Right lobe of liver (tissue), 6 donors: ENCODE measurements at regions not wholly inside any gene's neighbourhood (a gene's known extent, or its start where the extent isn't known, plus 50 kb on each side); places are given as distances from the start of the nearest gene placed in this dataset.
"Not testable (repeated sequence)": the region's sequence is repeated elsewhere in the genome, so short reads cannot be mapped to it uniquely, and the experiment has no call there.

ENCODE experiments used
- ATAC-seq, 4 donors: fragments of 200-7000 bp; cut with Tn5 transposase; one replicate each; pipeline ENCODE4 v1.9.1; 2020; ENCODE audit warnings: mild to moderate bottlenecking in 4 of 4, moderate library complexity in 4 of 4
- DNase-seq, 3 donors: peaks; one replicate each; pipeline ENCODE4 v3.0.0-alpha.2; 2020
- H3K27ac ChIP-seq, 3 donors: fragments of 200-600 bp; one replicate each; pipeline ENCODE4 v1.8.0; 2022
- H3K27me3 ChIP-seq, 2 donors: fragments of 200-600 bp; one replicate each; pipeline ENCODE4 v1.8.0; 2022
- H3K36me3 ChIP-seq, 4 donors: fragments of 200-600 bp; sonication (generic) in 1 of 4; one replicate each; pipeline versions ENCODE4 v1.5.1 to v1.8.0; 2017 to 2022; ENCODE audit warnings: control low read depth in 1 of 4
- H3K4me1 ChIP-seq, 4 donors: fragments of 200-600 bp; sonication (generic) in 1 of 4; one replicate each; pipeline versions ENCODE4 v1.5.1 to v1.8.0; 2017 to 2022; ENCODE audit warnings: control low read depth in 1 of 4
- H3K4me3 ChIP-seq, 3 donors: fragments of 200-600 bp; one replicate each; pipeline ENCODE4 v1.8.0; 2022
- H3K9me3 ChIP-seq, 4 donors: fragments of 200-600 bp; sonication (generic) in 1 of 4; one replicate each; pipeline versions ENCODE4 v1.5.1 to v1.8.0; 2017 to 2022; ENCODE audit warnings: control low read depth in 1 of 4
- POLR2A ChIP-seq: fragments of 450-650 bp; IDR thresholded peaks from one replicate; pipeline ENCODE4 v1.6.1; 2017; ENCODE audit warnings: antibody characterized with exemption, mild to moderate bottlenecking
- WGBS: methylation state at CpG from one replicate; pipeline ENCODE4 v1.1.6; 2018; ENCODE audit warnings: low coverage, low lambda C conversion rate; ENCODE audit not compliant: insufficient coverage; ENCODE audit errors: missing lambda C conversion rate; 5-methylcytosine and 5-hydroxymethylcytosine counted together
- intact Hi-C, 2 donors: fragments of 100-400 bp; cut with DNase I; formaldehyde crosslinking; loops; one replicate each; pipeline versions ENCODE4 v1.11.2 to v1.14.1; 2022
- TF ChIP-seq, protein P1 (sequence below), 4 donors: fragments of 200-600 bp in 3 of 4; fragments of 450-650 bp in 1 of 4; IDR thresholded peaks; one replicate each; pipeline versions ENCODE4 v1.5.1 to v1.8.0; 2016 to 2022; ENCODE audit warnings: antibody characterized with exemption in 4 of 4, mild to moderate bottlenecking in 2 of 4
- donor health status: DM: no; HTN: yes; CAD: no.
- donor health status: DM: no; HTN: no; CAD: no.
- donor health status: DM: no; HTN: no; CAD: no.
- donor health status: DM: no; HTN: yes; CAD: no.
- donor health status: DM: no; HTN: yes; CAD: no.

DNA sequence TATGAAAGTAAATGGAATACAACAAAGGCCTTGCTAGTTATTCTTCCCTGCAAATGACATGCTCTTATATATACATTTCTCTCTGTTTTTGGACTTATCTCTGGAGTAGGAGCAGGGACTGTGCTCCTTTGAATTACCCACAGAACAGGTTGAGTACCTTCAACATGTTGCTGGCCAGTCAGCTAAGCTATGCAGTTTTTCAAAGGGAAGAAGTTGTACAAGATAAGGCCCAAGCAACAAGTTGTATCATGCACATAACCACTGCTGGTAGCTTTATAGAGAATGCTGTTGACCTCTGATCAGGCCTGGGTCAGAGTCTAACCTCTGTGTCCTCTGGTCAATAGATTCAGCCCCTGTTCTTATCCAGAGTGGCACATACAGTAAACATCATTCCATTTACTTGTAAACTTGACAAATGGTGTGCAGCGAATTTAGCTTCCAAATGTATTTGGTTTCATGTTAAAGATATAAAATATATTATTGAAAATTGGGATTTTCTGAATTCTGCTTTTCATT is 99.6 kb downstream of the C11orf87 start:
- no peak for TF ChIP-seq POLR2A
- TF ChIP-seq, protein P1, sequence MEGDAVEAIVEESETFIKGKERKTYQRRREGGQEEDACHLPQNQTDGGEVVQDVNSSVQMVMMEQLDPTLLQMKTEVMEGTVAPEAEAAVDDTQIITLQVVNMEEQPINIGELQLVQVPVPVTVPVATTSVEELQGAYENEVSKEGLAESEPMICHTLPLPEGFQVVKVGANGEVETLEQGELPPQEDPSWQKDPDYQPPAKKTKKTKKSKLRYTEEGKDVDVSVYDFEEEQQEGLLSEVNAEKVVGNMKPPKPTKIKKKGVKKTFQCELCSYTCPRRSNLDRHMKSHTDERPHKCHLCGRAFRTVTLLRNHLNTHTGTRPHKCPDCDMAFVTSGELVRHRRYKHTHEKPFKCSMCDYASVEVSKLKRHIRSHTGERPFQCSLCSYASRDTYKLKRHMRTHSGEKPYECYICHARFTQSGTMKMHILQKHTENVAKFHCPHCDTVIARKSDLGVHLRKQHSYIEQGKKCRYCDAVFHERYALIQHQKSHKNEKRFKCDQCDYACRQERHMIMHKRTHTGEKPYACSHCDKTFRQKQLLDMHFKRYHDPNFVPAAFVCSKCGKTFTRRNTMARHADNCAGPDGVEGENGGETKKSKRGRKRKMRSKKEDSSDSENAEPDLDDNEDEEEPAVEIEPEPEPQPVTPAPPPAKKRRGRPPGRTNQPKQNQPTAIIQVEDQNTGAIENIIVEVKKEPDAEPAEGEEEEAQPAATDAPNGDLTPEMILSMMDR (IDR thresholded peaks at IDR 0.05) = no peak
- ATAC-seq (peak; percentile 54 to 89 (median 80)), DNase-seq (no peak)
- H3K4me3 ChIP-seq = no peak overlapping the region
- H3K27ac ChIP-seq = no peak overlapping the region
- no peaks in the 10 kb centered on the region for H3K27me3 ChIP-seq
- intact Hi-C loops = no loop called here
- no peaks in the 10 kb centered on the region for H3K9me3 ChIP-seq
- 38% methylated on average over 1 of the region's 1 CpG for WGBS
- H3K36me3 ChIP-seq = no peaks in the 10 kb centered on the region
- H3K4me1 ChIP-seq = no peaks in the 10 kb centered on the region

DNA sequence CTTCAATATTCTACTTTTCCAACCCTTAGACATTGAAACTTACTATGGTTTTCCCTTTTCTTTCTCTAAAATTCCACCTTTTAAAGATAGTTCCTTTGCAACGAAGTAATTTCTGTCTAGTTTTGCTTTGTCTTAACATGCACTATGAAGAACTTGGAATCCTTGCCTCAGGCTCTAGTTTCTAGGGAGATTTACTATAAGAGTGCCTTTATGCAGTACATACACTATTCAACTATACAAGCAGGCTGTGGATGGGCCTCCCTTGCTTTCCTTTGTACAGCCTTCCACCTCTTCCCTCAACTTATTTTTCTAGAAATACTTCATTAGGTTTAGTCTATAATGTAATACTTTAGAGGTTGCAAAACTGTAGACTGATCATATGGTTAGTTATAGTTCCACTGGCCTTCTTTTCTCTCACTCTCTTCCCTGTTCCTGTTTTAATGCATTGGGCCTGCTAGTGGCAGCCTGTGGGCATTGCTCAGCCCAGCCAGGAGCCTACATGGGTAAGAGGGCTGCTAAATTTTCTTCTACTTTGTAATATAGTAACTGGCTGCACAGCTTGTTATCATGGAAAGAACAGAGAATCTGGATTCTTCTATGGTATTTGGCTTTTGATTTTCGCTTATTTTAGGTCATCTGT is 100.2 kb downstream of the C11orf87 start:
- intact Hi-C loops = no loop called here
- H3K27me3 ChIP-seq = no peaks in the 10 kb centered on the region
- DNase-seq = no peak
- H3K36me3 ChIP-seq = no peaks in the 10 kb centered on the region
- no peak overlapping the region for H3K4me3 ChIP-seq
- ATAC-seq = no peak
- no peak overlapping the region for H3K27ac ChIP-seq
- TF ChIP-seq, protein P1 (IDR thresholded peaks at IDR 0.05) = no peak
- TF ChIP-seq POLR2A = no peak
- H3K9me3 ChIP-seq = no peaks in the 10 kb centered on the region
- H3K4me1 ChIP-seq = no peaks in the 10 kb centered on the region
- WGBS = 59% methylated on average over 2 of the region's 2 CpGs

DNA sequence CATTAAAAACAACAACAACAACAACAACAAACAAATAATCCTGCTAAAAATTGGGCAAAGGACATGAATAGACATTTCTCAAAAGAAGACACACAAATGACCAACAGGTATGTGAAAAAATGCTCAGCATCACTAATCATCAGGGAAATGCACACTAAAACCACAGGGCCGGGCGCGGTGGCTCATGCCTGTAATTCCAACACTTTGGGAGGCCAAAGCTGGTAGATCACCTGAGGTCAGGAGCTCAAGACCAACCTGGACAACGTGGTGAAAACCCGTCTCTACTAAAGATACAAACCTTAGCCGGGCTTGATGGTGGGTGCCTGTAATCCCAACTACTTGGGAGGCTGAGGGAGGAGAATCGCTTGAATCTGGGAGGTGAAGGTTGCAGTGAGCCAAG is 103.6 kb downstream of the C11orf87 start:
- H3K27me3 ChIP-seq, DNase-seq, H3K36me3 ChIP-seq, ATAC-seq, H3K4me3 ChIP-seq, intact Hi-C loops, H3K4me1 ChIP-seq, H3K9me3 ChIP-seq, H3K27ac ChIP-seq: not testable (repeated sequence)
- 91% methylated on average over 4 of the region's 7 CpGs for WGBS

DNA sequence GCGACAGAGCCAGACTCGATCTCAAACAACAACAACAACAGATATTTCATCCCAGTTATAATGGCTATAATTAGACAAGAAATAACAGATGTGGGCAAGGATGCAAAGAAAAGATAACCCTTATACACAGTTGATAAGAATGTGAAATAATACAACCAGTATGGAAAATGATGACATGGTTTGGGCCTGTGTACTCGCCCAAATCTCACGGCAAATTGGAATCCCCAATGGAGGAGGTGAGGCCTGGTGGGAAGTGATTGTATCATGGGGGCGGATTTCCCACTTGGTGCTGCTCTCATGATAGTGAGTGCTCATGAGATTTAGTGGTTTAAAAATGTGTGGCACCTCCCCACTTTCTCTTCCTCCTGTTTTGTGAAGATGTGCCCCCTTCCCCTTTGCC is 104.1 kb downstream of the C11orf87 start:
- TF ChIP-seq, protein P1 (IDR thresholded peaks at IDR 0.05) = no peak
- TF ChIP-seq POLR2A = no peak
- no peak for DNase-seq
- no peak for ATAC-seq
- Histone ChIP-seq H3K27me3 (no peaks in the 10 kb centered on the region), H3K4me3 (no peak overlapping the region), H3K9me3 (no peaks in the 10 kb centered on the region), H3K27ac (no peak overlapping the region), H3K4me1 (no peaks in the 10 kb centered on the region), H3K36me3 (no peaks in the 10 kb centered on the region)
- intact Hi-C loops = no loop called here
- WGBS = 74% methylated on average over 4 of the region's 5 CpGs

DNA sequence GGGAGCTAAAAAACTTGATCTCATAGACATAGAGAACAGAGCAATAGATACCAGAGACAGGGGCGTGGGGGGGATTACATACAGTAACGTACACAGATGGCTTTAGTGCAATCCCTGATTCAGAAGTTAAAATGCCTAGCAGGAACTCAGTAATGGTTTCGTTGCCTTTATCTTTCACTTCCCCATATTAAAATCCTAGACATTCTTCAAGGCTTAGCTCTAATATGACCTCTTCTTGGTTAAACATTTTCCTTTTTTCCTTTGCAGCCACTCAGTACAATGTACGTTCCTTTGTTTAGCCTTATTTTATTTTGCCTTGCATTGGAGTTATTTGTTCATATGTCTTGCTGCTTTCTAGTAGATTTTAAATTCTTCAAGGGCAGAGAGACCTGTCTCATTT is 104.9 kb downstream of the C11orf87 start:
- H3K4me1 ChIP-seq = no peaks in the 10 kb centered on the region
- no peaks in the 10 kb centered on the region for H3K27me3 ChIP-seq
- no peak for TF ChIP-seq POLR2A
- TF ChIP-seq, protein P1 (IDR thresholded peaks at IDR 0.05) = no peak
- no peak for DNase-seq
- intact Hi-C loops = no loop called here
- H3K4me3 ChIP-seq = no peak overlapping the region
- H3K36me3 ChIP-seq = no peaks in the 10 kb centered on the region
- H3K9me3 ChIP-seq = no peaks in the 10 kb centered on the region
- ATAC-seq = no peak
- 37% methylated on average over 4 of the region's 4 CpGs for WGBS
- no peak overlapping the region for H3K27ac ChIP-seq
